CD4-positive, alpha-beta T cell treated with Interleukin-1 beta for 1 hour (primary cell): ENCODE measurements at regions not wholly inside any gene's neighbourhood (a gene's known extent, or its start where the extent isn't known, plus 50 kb on each side); places are given as distances from the start of the nearest gene placed in this dataset.
A peak's percentile ranks its signal among the peaks of the same experiment; 100 is the strongest.

ENCODE experiments used
- DNase-seq, 2 donors: peaks; one replicate each; pipeline ENCODE4 v3.0.0-alpha.2; 2020 to 2022

GRCh38 chr18:37778417-37779165, 213.0 kb upstream of the CELF4 start:
- peak in 1 of 2 donors; percentile 2 for DNase-seq

GRCh38 chr18:37769826-37770225, 204.2 kb upstream of the CELF4 start:
- no peak for DNase-seq

- DNase-seq: no peak
Measured at GRCh38 chr18:37764541-37765288, 199.1 kb upstream of the CELF4 start.

GRCh38 chr18:37762076-37762621, 196.6 kb upstream of the CELF4 start:
- no peak for DNase-seq

GRCh38 chr18:37754141-37754540, 188.5 kb upstream of the CELF4 start:
- no peak for DNase-seq

GRCh38 chr18:37742436-37742835, 176.8 kb upstream of the CELF4 start:
- DNase-seq: no peak

- no peak for DNase-seq
Measured at GRCh38 chr18:37741032-37741623, 175.5 kb upstream of the CELF4 start.

- no peak for DNase-seq
Measured at GRCh38 chr18:37734406-37734805, 168.8 kb upstream of the CELF4 start.

- no peak for DNase-seq
Measured at GRCh38 chr18:37729716-37730115, 164.1 kb upstream of the CELF4 start.

- DNase-seq: no peak
Measured at GRCh38 chr18:37724206-37724605, 158.6 kb upstream of the CELF4 start.

- no peak for DNase-seq
Measured at GRCh38 chr18:37721544-37722522, 156.2 kb upstream of the CELF4 start.

GRCh38 chr18:37720663-37721062, 155.1 kb upstream of the CELF4 start:
- DNase-seq: no peak

- no peak for DNase-seq
Measured at GRCh38 chr18:37717656-37718055, 152.1 kb upstream of the CELF4 start.

- DNase-seq: no peak
Measured at GRCh38 chr18:37717098-37717497, 151.5 kb upstream of the CELF4 start.

GRCh38 chr18:37716106-37716735, 150.6 kb upstream of the CELF4 start:
- no peak for DNase-seq

- DNase-seq: no peak
Measured at GRCh38 chr18:37714691-37715090, 149.1 kb upstream of the CELF4 start.

GRCh38 chr18:37712776-37713175, 147.2 kb upstream of the CELF4 start:
- no peak for DNase-seq

GRCh38 chr18:37711766-37712505, 146.3 kb upstream of the CELF4 start:
- DNase-seq: no peak

- DNase-seq: no peak
Measured at GRCh38 chr18:37710726-37711125, 145.1 kb upstream of the CELF4 start.

GRCh38 chr18:37709740-37710139, 144.1 kb upstream of the CELF4 start:
- DNase-seq: no peak

GRCh38 chr18:37705016-37705415, 139.4 kb upstream of the CELF4 start:
- no peak for DNase-seq
